H9 (cell line): ENCODE measurements at regions not wholly inside any gene's neighbourhood (a gene's known extent, or its start where the extent isn't known, plus 50 kb on each side); places are given as distances from the start of the nearest gene placed in this dataset.

ENCODE experiments used
- DNase-seq: peaks from one replicate; pipeline ENCODE4 v3.0.0-alpha.2; 2017
- H2AFZ ChIP-seq: one replicate; pipeline ENCODE4 v1.6.1; 2013; ENCODE audit warnings: mild to moderate bottlenecking, low read length, control low read depth, moderate library complexity
- H2AK5ac ChIP-seq: 2 replicates; pipeline ENCODE4 v1.6.1; 2013; ENCODE audit warnings: low read length, control low read depth, mixed read lengths; ENCODE audit not compliant: insufficient read length
- H2BK120ac ChIP-seq: one replicate; pipeline ENCODE4 v1.6.1; 2013; ENCODE audit warnings: low read depth, mild to moderate bottlenecking, low read length, control low read depth, inconsistent platforms; ENCODE audit not compliant: poor library complexity, severe bottlenecking
- H2BK12ac ChIP-seq: 2 replicates; pipeline ENCODE4 v1.6.1; 2013; ENCODE audit warnings: low read length, control low read depth, mixed read lengths, low read depth; ENCODE audit not compliant: insufficient read length
- H2BK15ac ChIP-seq: 2 replicates; pipeline ENCODE4 v1.6.1; 2013; ENCODE audit warnings: low read depth, low read length, control low read depth
- H2BK20ac ChIP-seq: one replicate; pipeline ENCODE4 v1.6.1; 2013; ENCODE audit warnings: low read depth, mild to moderate bottlenecking, low read length, control low read depth, inconsistent platforms; ENCODE audit not compliant: poor library complexity, severe bottlenecking
- H2BK5ac ChIP-seq: 2 replicates; pipeline ENCODE4 v1.6.1; 2013; ENCODE audit warnings: low read length, control low read depth, mixed read lengths; ENCODE audit not compliant: insufficient read length
- H3K14ac ChIP-seq: 2 replicates; pipeline ENCODE4 v1.6.1; 2013; ENCODE audit warnings: low read length, control low read depth; ENCODE audit not compliant: insufficient read depth
- H3K18ac ChIP-seq: 2 replicates; pipeline ENCODE4 v1.6.1; 2013; ENCODE audit warnings: low read depth, mild to moderate bottlenecking, mixed read lengths, low read length, control low read depth; ENCODE audit not compliant: insufficient read length
- H3K23ac ChIP-seq: 2 replicates; pipeline ENCODE4 v1.6.1; 2013; ENCODE audit warnings: low read length, control low read depth, mixed read lengths, low read depth; ENCODE audit not compliant: insufficient read length
- H3K23me2 ChIP-seq: 2 replicates; pipeline ENCODE4 v1.6.1; 2013; ENCODE audit warnings: low read depth, mild to moderate bottlenecking, mixed read lengths, low read length, control low read depth; ENCODE audit not compliant: insufficient read length, poor library complexity, severe bottlenecking
- H3K27ac ChIP-seq: 2 replicates; pipeline ENCODE4 v1.5.1; 2013; ENCODE audit warnings: low read length, control low read depth, mixed read lengths, low read depth; ENCODE audit not compliant: insufficient read length
- H3K27me3 ChIP-seq: 2 replicates; pipeline ENCODE4 v1.6.1; 2013; ENCODE audit warnings: low read length, control low read depth, inconsistent platforms; ENCODE audit not compliant: insufficient read depth
- H3K4ac ChIP-seq: 2 replicates; pipeline ENCODE4 v1.6.1; 2013; ENCODE audit warnings: low read depth, mild to moderate bottlenecking, control low read depth, inconsistent platforms, low read length, moderate library complexity
- H3K4me1 ChIP-seq: 2 replicates; pipeline ENCODE4 v1.6.1; 2013; ENCODE audit warnings: low read length, control low read depth, inconsistent platforms; ENCODE audit not compliant: insufficient read depth
- H3K4me2 ChIP-seq: 2 replicates; pipeline ENCODE4 v1.6.1; 2013; ENCODE audit warnings: low read length, control low read depth, mixed read lengths; ENCODE audit not compliant: insufficient read length, insufficient read depth
- H3K56ac ChIP-seq: 2 replicates; pipeline ENCODE4 v1.6.1; 2013; ENCODE audit warnings: low read depth, mild to moderate bottlenecking, mixed read lengths, low read length, control low read depth; ENCODE audit not compliant: insufficient read length
- H3K79me1 ChIP-seq: 2 replicates; pipeline ENCODE4 v1.6.1; 2013; ENCODE audit warnings: low read depth, mild to moderate bottlenecking, moderate library complexity, low read length, control low read depth, inconsistent platforms; ENCODE audit not compliant: insufficient read depth, poor library complexity, severe bottlenecking
- H3K79me2 ChIP-seq: 2 replicates; pipeline ENCODE4 v1.6.1; 2013; ENCODE audit warnings: low read length, control low read depth, inconsistent platforms; ENCODE audit not compliant: insufficient read depth
- H3K9ac ChIP-seq: 2 replicates; pipeline ENCODE4 v1.6.1; 2013; ENCODE audit warnings: low read length, control low read depth, mixed read lengths; ENCODE audit not compliant: insufficient read length; ENCODE audit errors: extremely low read depth
- H3K9me3 ChIP-seq: one replicate; pipeline ENCODE4 v1.6.1; 2013; ENCODE audit warnings: low read depth, low read length, inconsistent platforms; ENCODE audit not compliant: control insufficient read depth
- H3T11ph ChIP-seq: one replicate; pipeline ENCODE4 v1.6.1; 2013; ENCODE audit warnings: mild to moderate bottlenecking, low read length, control low read depth, inconsistent platforms
- H4K20me1 ChIP-seq: one replicate; pipeline ENCODE4 v1.6.1; 2013; ENCODE audit not compliant: control insufficient read depth, insufficient read length, insufficient read depth
- H4K5ac ChIP-seq: 2 replicates; pipeline ENCODE4 v1.6.1; 2013; ENCODE audit warnings: low read depth, mild to moderate bottlenecking, mixed read lengths, low read length, control low read depth; ENCODE audit not compliant: insufficient read length
- H4K8ac ChIP-seq: replicated peaks from 2 replicates; pipeline ENCODE4 v1.6.1; 2013; ENCODE audit warnings: low read length, control low read depth, mixed read lengths, low read depth; ENCODE audit not compliant: insufficient read length
- H4K91ac ChIP-seq: 2 replicates; pipeline ENCODE4 v1.6.1; 2013; ENCODE audit warnings: low read depth, mild to moderate bottlenecking, moderate library complexity, mixed read lengths, low read length, control low read depth; ENCODE audit not compliant: insufficient read length
- H3K27ac Mint-ChIP-seq, 3 experiments: 2 replicates in 2 of 3; 3 replicates in 1 of 3; pipeline ENCODE4 v1.8.0; 2020 to 2021; ENCODE audit warnings: mixed read lengths in 3 of 3, mild to moderate bottlenecking in 1 of 3, moderate library complexity in 1 of 3
- H3K27me3 Mint-ChIP-seq: 2 replicates; pipeline ENCODE4 v1.8.0; 2021; ENCODE audit warnings: low read depth, mild to moderate bottlenecking, moderate library complexity, mixed read lengths
- H3K36me3 Mint-ChIP-seq, 3 experiments: 2 replicates in 2 of 3; 3 replicates in 1 of 3; pipeline ENCODE4 v1.8.0; 2020 to 2021; ENCODE audit warnings: low read depth in 3 of 3, mixed read lengths in 3 of 3; ENCODE audit not compliant: insufficient read depth in 1 of 3
- H3K4me1 Mint-ChIP-seq, 2 experiments: 2 replicates each; pipeline ENCODE4 v1.8.0; 2020; ENCODE audit warnings: mixed read lengths in 2 of 2
- H3K4me3 Mint-ChIP-seq, 2 experiments: 2 replicates in 1 of 2; 3 replicates in 1 of 2; pipeline ENCODE4 v1.8.0; 2020 to 2021; ENCODE audit warnings: mild to moderate bottlenecking in 2 of 2, mixed read lengths in 2 of 2, moderate library complexity in 1 of 2
- H3K9me3 Mint-ChIP-seq, 2 experiments: 2 replicates in 1 of 2; 3 replicates in 1 of 2; pipeline ENCODE4 v1.8.0; 2020; ENCODE audit warnings: mild to moderate bottlenecking in 2 of 2, mixed read lengths in 2 of 2, moderate library complexity in 1 of 2
- CTCF ChIP-seq: fragments of 200-600 bp; sonication (generic); conservative IDR thresholded peaks from 3 replicates; pipeline ENCODE4 v1.8.0; 2021; ENCODE audit warnings: antibody characterized with exemption, mild to moderate bottlenecking
- WGBS: extraction: QIAGEN DNeasy Blood & Tissue Kit; methylation state at CpG from one replicate; pipeline ENCODE4 v1.1.7; 2013; ENCODE audit warnings: missing lambda C conversion rate, low lambda C conversion rate, mixed read lengths; ENCODE audit not compliant: insufficient read length; ENCODE audit errors: extremely low coverage; 5-methylcytosine and 5-hydroxymethylcytosine counted together

GRCh38 chr13:105774739-105775460 is 760.6 kb downstream of the EFNB2 start:
- Histone ChIP-seq H2BK120ac (no peak overlapping the region), H3K4me1 (no peaks in the 10 kb centered on the region; the same call in 1 of the 2 replicates), H2BK12ac (no peak overlapping the region), H3T11ph (no peak overlapping the region), H2AK5ac (no peak overlapping the region), H3K79me2 (no peaks in the 10 kb centered on the region), H3K23ac (no peak overlapping the region), H2BK5ac (no peak overlapping the region), H4K20me1 (no peaks in the 10 kb centered on the region), H3K4ac (no peak overlapping the region), H4K91ac (no peak overlapping the region), H3K27ac (no peak overlapping the region), H3K14ac (no peak overlapping the region), H2AFZ (no peak overlapping the region), H4K5ac (no peak overlapping the region), H3K18ac (no peak overlapping the region), H3K9me3 (no peaks in the 10 kb centered on the region), H3K23me2 (no peaks in the 10 kb centered on the region), H3K79me1 (no peaks in the 10 kb centered on the region), H2BK20ac (no peak overlapping the region), H3K9ac (no peak overlapping the region), H3K56ac (no peak overlapping the region), H4K8ac (no peak overlapping the region), H3K4me2 (no peak overlapping the region), H3K27me3 (no peaks in the 10 kb centered on the region; the same call in 1 of the 2 replicates), H2BK15ac (no peak overlapping the region)
- Mint-ChIP-seq H3K27ac (peak overlapping the region in 1 of 3 experiments; percentile 51; a peak in 3 of 7 replicates), H3K27me3 (no peaks in the 10 kb centered on the region), H3K36me3 (no peaks in the 10 kb centered on the region), H3K4me3 (no peak overlapping the region), H3K4me1 (peaks cover 27% of the 10 kb centered on the region in 2 experiments), H3K9me3 (no peaks in the 10 kb centered on the region; a peak in 1 of 5 replicates)
- no CpG with 5 or more reads among the region's 7 CpGs for WGBS
- no peak for TF ChIP-seq CTCF
- DNase-seq, result no peak
